Globus pallidus (tissue), 1 donor: ENCODE measurements at regions not wholly inside any gene's neighbourhood (a gene's known extent, or its start where the extent isn't known, plus 50 kb on each side); places are given as distances from the start of the nearest gene placed in this dataset.

Experiments used
- DNase-seq: peaks from one replicate; pipeline ENCODE4 v3.0.0-alpha.2; 2015; ENCODE audit warnings: low spot score

GRCh38 chr9:119092125-119092524 is 277.1 kb downstream of the BRINP1 start:
- no peak for DNase-seq

GRCh38 chr9:119094086-119094485 is 275.1 kb downstream of the BRINP1 start:
- DNase-seq: no peak

- no peak for DNase-seq
Observed at GRCh38 chr9:119095072-119095471, 274.2 kb downstream of the BRINP1 start.

GRCh38 chr9:119101048-119101447 is 268.2 kb downstream of the BRINP1 start:
- DNase-seq: no peak

- DNase-seq: no peak
Observed at GRCh38 chr9:119114681-119115080, 254.6 kb downstream of the BRINP1 start.
